Fibroblast of villous mesenchyme (primary cell): ENCODE measurements at regions not wholly inside any gene's neighbourhood (a gene's known extent, or its start where the extent isn't known, plus 50 kb on each side); places are given as distances from the start of the nearest gene placed in this dataset.

Experiments
- DNase-seq: peaks from one replicate; pipeline ENCODE4 v3.0.0-alpha.2; 2010; ENCODE audit warnings: low read depth
- H3K4me3 ChIP-seq: 2 replicates; pipeline ENCODE4 v1.5.1; 2011; ENCODE audit warnings: low read depth, mild to moderate bottlenecking, low read length
- TF ChIP-seq, protein P1 (sequence below): IDR thresholded peaks from 2 replicates; pipeline ENCODE4 v1.5.1; 2012; ENCODE audit warnings: low read depth, mild to moderate bottlenecking, low read length; ENCODE audit not compliant: insufficient read depth

DNA sequence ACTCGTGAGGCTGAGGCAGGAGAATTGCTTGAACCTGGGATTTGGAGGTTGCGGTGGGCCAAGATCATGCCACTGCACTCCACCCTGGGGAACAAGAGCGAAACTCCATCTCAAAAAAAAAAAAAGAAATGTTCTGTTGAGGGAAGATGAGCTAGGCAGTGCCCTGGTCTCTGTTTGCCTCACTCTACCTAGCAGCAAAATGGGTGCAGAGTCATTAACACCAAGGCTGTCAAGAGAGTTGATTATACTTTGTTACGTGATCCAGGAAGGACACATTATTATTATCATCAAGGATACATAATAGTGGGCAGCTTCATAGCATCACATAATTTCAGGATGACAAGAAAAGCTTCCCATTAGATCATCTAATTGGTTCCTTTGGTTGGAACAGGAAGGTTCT, 84.3 kb upstream of the MAP1LC3B2 start:
- H3K4me3 ChIP-seq, result no peak overlapping the region
- no peak for DNase-seq
- TF ChIP-seq, protein P1, sequence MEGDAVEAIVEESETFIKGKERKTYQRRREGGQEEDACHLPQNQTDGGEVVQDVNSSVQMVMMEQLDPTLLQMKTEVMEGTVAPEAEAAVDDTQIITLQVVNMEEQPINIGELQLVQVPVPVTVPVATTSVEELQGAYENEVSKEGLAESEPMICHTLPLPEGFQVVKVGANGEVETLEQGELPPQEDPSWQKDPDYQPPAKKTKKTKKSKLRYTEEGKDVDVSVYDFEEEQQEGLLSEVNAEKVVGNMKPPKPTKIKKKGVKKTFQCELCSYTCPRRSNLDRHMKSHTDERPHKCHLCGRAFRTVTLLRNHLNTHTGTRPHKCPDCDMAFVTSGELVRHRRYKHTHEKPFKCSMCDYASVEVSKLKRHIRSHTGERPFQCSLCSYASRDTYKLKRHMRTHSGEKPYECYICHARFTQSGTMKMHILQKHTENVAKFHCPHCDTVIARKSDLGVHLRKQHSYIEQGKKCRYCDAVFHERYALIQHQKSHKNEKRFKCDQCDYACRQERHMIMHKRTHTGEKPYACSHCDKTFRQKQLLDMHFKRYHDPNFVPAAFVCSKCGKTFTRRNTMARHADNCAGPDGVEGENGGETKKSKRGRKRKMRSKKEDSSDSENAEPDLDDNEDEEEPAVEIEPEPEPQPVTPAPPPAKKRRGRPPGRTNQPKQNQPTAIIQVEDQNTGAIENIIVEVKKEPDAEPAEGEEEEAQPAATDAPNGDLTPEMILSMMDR, result no peak

DNA sequence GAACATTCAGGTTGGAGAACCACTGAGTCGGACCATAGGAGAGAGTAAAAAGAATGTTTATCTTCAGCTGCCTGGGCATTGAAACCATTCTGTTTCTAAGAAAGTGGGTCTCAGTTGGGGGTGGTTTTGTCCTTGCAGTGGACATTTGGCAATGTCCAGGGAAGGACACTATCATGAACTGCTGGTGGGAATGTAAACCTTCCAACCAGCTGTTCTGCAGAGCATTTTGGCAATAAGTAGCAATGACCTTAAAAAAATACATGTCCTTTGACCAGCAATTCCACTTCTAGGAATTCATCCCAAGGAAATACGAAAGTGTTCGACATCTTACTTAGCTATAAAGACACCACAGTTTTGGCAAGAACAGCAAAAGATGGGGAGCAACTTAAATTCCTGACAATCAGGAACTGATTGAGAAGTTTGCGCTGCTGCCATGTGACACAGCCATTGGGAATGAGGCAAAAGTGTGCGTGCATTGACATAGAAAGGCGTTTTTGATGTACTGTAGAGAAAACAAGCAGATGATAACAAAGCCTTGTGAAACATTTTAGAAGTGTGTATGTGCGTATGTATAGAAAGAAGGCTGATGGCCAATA, 82.9 kb upstream of the MAP1LC3B2 start:
- TF ChIP-seq, protein P1, result no peak
- DNase-seq, result no peak

DNA sequence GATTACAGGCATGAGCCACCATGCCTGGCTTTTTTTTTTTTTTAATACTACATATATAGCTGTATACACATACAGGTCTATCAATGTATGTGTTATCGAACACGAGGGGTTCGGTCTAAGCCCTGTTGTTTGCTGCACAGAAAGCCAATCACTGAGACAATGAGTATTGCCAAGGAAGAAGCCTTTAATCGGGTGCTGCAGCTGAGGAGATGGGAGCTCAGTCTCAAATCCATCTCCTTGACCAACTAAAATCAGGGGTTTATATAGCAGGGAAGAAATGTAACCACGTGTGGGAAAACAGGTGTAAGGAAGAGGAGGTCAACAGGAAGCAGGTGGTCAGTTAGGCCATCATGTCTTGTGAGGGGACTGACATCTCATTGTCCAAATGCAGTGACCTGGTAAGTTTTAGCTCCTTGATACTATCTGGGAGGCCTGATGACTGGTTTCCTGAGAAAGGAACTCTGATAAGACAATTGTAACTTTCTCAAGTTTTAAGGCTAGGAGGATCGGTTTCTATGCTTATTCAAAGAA, 80.9 kb upstream of the MAP1LC3B2 start:
- DNase-seq, result no peak
- TF ChIP-seq, protein P1, result no peak
- no peak overlapping the region for H3K4me3 ChIP-seq

More for the DNA sequence above, 82.9 kb upstream of the MAP1LC3B2 start:
- H3K4me3 ChIP-seq, result no peak overlapping the region

DNA sequence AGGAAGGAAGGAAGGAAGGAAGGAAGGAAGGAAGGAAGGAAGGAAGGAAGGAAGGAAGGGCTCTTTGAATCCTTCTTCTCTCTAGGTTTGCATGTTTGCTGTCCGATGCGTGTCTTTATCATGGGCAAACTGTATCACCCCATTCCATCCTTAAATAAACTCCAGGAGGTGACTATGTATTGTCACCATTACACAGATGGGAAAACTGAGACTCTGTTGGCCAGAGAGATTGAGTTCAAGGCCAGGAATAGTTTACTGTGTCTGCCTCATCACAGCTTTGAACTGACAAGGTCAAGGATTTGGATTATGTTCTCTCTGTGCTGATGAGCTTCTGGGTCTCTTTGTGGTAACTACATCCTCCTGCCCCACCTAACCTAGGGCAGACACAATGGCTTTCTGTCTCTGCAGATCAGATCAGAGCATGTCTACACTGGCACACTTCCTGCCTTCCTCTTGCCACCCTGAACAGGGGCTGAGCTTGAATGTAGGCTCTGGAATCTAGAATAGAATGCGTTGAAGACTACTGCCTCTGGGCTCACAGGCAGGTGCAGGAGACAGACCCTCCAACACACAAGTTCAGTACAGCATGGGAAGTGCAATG, 78.9 kb upstream of the MAP1LC3B2 start:
- TF ChIP-seq, protein P1, result no peak
- H3K4me3 ChIP-seq, result no peak overlapping the region
- no peak for DNase-seq

DNA sequence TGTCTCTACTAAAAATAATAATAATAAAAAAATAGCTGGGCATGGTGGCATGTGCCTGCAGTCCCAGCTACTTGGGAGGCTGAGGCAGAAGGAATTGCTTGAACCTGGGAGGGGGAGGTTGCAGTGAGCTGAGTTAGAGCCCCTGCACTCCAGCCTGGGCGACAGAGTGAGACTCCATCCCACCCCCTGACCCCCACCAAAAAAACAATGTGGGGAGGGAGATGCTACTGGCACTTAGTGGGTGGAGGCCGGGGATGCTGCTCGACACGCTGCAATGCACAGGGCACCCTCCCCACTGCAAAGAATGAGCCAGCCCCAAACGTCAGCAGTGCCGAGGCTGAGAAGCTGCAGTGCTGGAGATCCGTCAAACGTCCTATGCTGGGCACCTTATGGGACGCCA, 77.5 kb upstream of the MAP1LC3B2 start:
- TF ChIP-seq, protein P1, result no peak
- no peak for DNase-seq
- H3K4me3 ChIP-seq, result no peak overlapping the region

DNA sequence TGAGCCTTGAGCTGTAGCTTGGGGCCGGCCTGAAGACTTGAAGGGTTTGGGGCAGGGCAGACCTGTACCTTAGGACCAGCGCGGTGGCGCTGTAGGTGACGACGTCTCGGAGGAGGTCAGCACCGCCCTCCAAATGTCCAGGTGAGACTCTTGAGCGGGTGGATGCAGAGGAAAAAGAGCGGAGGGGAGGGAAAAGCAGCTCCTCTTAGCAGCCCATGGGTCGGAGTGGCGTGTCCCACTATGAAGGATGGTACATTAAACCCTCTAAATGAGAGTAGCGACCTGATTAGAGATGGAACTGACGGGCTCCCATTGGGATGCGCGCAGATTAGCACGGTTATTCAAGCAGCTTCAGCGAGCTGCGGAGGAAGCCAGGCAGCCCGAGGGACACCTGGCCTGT, 77.0 kb upstream of the MAP1LC3B2 start:
- H3K4me3 ChIP-seq, result no peak overlapping the region
- TF ChIP-seq, protein P1, result no peak
- DNase-seq, result no peak
